DMS79 treated with DMSO at 0.1 percent for 48 hours (cell line): ENCODE measurements at regions not wholly inside any gene's neighbourhood (a gene's known extent, or its start where the extent isn't known, plus 50 kb on each side); places are given as distances from the start of the nearest gene placed in this dataset.
"Not testable (repeated sequence)": the region's sequence is repeated elsewhere in the genome, so short reads cannot be mapped to it uniquely, and the experiment has no call there.

Experiments
- DNase-seq: peaks from one replicate; lab custom pipeline; 2025; lab: John Stamatoyannopoulos, UW

DNA sequence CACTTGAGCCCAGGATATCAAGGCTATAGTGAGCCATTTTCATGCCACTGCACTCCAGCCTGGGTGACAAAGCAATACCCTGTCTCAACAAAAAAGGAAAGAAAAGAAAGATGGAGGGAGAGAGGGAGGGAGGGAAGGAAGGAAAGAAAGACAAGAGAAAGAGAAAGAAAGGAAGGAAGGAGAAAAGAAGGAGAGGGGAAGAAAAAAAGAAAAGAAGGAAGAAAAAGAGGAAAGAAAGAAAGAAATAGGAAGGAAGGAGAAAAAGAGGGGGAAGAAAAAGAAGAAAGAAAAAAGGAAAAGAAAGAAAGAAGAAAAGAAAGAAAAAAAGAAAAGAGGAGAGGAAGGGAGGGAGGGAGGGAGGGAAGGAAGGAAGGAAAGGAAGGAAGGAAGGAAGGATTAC is 321.5 kb upstream of the CNTNAP2 start:
- DNase-seq = no peak

- no peak for DNase-seq
Measured at GRCh38 chr7:145784809-145785780, 331.5 kb upstream of the CNTNAP2 start.

GRCh38 chr7:145781388-145781787 is 335.2 kb upstream of the CNTNAP2 start:
- DNase-seq = not testable (repeated sequence)

DNA sequence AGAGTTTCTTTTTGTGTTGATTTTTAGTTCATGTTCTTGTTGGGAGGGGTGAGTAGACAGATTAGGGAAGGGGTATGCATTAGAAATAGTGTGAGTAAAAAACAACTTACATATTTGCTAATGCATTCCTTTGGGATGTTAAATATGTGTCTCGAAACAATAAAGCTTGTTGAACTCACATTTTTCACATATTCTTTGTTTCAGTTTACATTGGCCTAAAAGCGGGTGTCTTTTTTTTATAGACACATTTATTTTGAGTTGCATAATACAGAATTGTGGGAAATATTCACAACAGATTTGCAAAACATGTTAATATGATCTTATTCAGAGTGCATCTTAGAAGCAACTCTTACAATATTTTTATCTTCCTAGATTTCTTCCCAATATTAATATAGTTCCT is 337.5 kb upstream of the CNTNAP2 start:
- DNase-seq = no peak

GRCh38 chr7:145774777-145775176 is 341.8 kb upstream of the CNTNAP2 start:
- DNase-seq = no peak

GRCh38 chr7:145753004-145753403 is 363.6 kb upstream of the CNTNAP2 start:
- no peak for DNase-seq

DNA sequence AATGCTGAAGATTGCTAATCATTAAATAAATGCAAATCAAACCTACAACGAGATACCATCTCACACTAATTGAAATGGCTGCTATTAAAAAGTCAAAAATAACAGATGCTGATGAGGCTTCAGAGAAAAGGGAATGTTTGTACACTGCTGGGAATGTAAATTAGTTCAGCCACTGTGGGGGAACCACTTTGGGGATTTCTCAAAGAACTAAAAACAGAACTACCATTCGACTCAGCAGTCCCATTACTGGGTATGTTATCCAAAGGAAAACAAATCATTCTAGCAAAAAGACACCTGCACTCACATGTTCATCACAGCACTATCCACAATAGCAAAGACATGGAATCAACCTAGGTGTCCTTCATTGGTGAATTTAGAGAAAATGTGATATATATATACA is 379.0 kb upstream of the CNTNAP2 start:
- no peak for DNase-seq

DNA sequence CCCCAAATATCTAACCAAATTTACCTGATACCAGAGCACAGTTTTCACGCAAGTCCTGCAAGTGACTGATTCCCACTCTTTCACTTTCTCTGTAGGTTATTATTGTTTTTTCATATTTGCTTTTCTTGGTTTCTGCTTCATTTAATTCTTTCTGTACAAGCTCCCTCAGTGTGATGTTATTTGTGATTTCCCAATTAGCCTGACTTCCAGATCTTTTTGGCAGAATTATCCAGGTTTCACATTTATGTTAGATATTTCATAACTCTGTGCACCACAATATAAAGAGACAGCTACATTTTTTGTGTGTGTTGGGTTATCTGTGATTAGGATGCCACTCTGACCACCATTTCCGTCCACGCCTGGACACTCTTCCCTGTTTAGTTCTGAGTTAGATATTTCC is 381.5 kb upstream of the CNTNAP2 start:
- no peak for DNase-seq

DNA sequence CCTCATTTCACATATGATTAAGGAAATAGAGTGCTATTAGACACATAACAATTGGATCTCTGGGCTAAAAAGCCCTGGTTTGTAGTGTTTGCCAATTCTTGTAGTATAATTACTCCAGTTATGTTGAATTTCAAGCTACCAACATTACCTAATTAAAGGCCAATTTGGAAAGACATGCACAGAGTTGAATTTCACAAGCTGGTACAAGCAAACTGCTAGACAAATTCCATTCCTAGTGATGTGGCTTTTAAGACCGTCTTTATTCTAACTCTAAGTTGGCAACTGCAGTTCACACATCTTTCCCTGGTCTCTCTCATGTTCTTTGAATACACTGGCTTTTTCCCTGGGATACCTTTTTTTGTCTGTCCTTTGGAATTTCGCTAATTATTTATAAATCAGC is 384.1 kb upstream of the CNTNAP2 start:
- no peak for DNase-seq

GRCh38 chr7:145729691-145730090 is 386.9 kb upstream of the CNTNAP2 start:
- DNase-seq = no peak

DNA sequence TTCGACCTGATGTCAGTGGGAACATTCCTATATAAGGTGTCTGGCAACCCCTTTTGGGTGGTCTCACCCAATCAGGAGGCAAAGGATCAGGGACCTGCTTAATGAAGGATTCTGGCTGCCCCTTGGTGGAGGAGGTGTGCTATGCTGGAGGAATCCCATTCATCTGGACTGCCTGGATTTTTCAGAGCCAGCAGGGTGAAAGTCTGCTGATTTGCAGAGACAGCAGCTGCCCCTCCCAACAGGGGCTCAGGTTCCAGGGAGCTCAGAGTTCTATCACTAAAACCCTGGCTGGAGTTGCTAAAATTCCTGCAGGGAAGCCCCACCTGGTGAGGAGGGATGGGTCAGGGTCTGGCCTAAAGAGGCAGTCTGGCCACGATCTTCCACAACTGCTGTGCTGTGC is 398.5 kb upstream of the CNTNAP2 start:
- no peak for DNase-seq

GRCh38 chr7:145700488-145700887 is 416.1 kb upstream of the CNTNAP2 start:
- DNase-seq = no peak

DNA sequence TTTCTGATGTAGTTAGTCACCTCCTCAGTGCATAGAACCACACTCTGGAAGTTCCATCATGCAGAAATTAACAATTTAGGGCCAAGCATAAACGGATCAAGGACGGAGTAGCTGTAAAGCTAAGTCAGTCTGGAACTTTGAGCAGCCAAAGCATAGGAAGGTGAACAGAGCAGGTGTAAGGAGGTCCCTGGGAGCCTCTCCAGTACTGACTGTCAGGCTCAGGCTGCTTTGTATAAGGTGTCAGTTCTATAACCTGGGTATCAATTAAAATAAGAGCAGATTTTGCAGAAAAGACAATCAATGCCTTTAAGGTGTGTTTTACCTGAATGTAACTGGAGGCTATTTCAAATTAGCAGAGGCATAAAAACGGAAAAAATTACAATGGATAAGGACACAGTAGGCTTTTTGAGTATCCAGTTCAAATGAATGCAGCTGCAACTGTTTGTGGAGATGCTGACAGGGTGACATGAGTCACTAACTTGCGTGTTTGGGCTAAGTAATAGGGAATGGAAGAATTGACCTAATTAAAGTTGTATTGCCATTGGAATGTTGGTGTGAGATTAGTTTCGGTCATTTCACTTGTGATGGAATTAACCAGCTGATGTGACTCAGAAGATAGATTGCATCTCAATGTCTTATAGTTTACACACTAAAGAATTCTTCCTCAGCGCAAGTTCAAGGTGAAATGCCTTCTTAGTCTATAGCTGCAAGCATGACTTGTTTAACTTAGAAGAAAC is 417.9 kb upstream of the CNTNAP2 start:
- DNase-seq = no peak

GRCh38 chr7:145697412-145698107 is 419.0 kb upstream of the CNTNAP2 start:
- DNase-seq = not testable (repeated sequence)

DNA sequence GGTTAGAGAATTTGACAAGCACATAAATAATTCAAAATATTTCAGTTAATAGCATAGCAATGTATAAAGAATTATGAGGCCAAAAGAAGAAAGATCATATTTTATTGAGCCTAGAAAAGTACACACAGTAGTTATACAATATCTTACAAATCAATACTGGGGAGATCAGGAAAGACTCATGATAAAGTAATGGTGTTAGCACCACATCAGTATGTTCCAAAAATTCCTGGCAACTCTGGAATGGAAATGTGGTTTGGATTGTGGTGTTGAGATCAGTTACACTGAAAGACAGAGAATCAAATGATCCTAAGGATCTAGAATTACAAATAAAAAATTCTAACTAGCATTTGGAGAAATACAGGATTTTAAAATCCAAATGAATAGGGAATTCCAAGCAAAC is 420.5 kb upstream of the CNTNAP2 start:
- no peak for DNase-seq

DNA sequence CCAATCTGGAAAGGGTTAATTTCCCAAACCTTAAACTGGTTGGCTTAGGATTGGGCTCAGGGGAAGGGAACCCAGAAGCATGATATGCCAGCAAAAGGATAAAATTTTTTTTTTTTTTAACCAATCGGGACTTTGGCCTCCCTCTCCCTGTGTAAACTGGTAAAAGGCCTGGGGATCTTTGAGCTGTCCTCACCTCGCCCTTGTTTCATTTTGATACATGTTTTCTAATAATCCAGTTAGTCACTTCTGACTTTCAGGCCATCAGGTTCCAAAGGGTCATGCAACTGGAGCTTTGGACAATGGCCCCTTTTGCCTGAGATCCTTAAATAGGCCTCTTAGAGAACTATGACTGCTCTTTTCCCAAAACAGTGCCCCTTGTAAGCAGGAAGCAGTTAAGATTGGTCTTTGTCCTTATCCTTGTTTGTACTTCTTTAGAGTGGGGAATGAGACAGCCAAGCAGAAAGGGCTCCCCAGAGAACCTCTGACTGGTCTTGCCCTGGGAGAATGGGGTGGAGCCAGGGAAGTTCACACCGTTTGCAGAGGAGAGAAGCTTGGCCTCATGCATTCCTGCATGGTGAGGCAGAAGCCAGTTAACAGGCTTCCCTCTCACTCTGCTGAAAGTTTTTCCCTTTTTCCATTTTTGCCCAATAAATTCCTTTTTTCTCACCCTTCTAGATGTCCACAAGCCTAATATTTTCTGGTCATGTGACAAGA is 424.2 kb upstream of the CNTNAP2 start:
- DNase-seq = no peak

GRCh38 chr7:145691377-145691914 is 425.2 kb upstream of the CNTNAP2 start:
- DNase-seq = no peak

- DNase-seq = no peak
Measured at GRCh38 chr7:145681646-145682045, 435.0 kb upstream of the CNTNAP2 start.

DNA sequence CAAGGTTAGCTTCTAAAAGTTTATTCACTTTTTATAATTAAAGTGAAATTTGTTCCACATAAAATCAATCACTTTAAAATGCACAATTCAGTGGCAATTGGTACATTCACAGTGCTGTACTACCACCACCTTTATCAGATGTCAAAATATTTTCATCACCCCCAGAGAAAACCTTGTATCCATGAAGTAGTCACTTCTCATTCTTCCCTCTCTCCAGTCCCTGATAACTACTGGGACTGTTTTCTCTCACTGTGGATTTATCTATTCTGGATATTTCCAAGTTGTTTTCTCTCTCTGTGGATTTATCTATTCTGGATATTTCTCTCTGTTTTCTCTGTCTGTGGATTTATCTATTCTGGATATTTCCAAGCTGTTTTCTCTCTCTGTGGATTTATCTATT is 435.4 kb upstream of the CNTNAP2 start:
- DNase-seq = no peak

DNA sequence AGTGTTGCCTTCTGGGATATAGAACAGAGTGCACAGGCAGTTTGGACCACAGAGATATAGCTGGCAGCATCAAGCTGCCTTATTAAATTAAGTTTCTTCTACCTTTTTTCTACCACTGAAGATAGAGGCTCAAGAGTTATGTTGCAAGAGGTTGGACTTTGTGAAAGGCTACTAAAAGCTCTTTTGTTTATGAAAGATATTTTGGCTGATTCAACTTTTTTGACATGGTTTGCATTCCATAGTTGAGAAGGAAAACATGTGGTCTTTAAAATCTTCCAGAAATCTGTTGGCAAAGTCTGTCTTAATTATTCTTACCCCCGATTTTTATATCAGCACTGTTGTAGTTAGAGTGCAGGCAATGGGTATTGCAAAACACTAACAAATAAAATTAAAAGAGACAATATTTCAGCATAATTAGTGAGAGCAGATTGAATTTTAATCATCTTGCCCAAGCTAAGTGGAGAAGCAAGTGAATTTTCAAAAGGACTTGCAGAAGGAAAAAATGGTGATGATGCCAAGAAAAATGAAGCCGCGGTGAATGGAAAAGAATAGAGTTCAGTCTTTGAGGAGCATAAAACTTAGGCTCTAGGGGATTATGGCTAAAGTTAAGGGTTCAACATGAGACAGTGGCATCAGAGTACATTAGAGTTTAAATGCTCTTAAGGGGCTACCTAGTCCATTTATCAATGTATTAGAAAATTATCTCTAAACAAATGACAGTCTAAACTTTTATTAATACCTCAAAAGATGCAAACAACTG is 450.9 kb upstream of the CNTNAP2 start:
- DNase-seq = no peak

GRCh38 chr7:145655666-145656065 is 460.9 kb upstream of the CNTNAP2 start:
- no peak for DNase-seq
